ENCODE measurements at regions not wholly inside any gene's neighbourhood (a gene's known extent, or its start where the extent isn't known, plus 50 kb on each side); places are given as distances from the start of the nearest gene placed in this dataset.

DNA sequence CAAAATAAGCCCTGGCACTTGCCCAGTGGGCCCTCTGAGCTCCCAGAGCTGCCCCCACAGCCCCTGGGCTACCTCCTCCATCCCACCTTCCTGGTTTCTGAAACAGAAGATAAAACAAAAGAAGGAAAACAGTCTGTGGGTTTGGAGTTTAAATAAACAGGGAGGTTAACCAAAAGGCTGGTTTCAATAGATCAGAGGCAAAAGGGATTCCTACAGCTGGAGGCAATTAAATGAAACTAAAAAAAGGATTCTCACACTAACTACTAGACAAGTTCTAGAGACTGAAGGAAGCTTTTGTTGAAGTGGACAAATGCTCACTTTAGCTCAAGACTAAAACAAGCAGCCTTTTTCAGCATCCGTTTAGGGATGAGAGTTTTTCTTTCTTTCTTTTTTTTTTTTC is 569.8 kb downstream of the FGF9 start:
- H3K4me3 ChIP-seq: no peak overlapping the region
- 66 to 73% methylated on average over 1 of the region's 1 CpG for WGBS, 2 donors
- TF ChIP-seq, protein P1, sequence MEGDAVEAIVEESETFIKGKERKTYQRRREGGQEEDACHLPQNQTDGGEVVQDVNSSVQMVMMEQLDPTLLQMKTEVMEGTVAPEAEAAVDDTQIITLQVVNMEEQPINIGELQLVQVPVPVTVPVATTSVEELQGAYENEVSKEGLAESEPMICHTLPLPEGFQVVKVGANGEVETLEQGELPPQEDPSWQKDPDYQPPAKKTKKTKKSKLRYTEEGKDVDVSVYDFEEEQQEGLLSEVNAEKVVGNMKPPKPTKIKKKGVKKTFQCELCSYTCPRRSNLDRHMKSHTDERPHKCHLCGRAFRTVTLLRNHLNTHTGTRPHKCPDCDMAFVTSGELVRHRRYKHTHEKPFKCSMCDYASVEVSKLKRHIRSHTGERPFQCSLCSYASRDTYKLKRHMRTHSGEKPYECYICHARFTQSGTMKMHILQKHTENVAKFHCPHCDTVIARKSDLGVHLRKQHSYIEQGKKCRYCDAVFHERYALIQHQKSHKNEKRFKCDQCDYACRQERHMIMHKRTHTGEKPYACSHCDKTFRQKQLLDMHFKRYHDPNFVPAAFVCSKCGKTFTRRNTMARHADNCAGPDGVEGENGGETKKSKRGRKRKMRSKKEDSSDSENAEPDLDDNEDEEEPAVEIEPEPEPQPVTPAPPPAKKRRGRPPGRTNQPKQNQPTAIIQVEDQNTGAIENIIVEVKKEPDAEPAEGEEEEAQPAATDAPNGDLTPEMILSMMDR (IDR thresholded peaks at IDR 0.05): no peak

DNA sequence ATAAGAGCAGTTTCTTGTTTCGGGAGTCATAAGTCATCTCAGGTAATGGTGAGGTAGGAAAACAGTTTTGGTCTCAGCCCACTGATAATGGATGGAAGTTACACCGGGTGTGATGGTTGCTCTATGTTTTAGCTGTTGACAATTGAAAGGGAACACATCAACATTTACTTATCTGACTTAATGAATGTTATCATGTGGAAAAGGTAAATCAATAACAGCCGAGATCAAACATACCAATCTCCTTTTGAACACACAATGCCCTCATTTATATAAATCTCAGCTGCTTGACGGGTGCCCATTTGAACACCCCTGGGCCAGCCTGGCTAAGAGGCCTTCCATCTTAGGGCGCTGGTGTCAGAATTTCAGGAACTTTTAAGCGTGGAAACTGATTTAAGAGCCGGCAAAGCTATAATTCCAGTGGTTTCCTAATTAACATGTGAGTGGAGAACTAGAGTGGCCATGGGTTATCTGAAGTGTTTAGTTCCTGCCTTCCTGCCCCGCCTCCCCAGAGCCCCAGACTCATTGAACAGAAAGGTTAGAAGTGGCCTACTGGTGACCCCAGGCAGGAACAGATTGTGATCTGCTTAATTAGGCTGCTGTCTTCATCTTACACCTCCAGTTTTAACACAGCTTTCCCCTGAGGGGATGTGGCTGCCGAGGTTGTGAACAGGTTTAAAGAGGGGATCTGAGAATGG is 572.7 kb downstream of the FGF9 start:
- intact Hi-C loops (cut with DNase I): no loop called here
- no peaks in the 10 kb centered on the region for H3K9me3 ChIP-seq
- peaks cover 0 to 4% (median 0%) of the 10 kb centered on the region in 3 donors for H3K4me1 ChIP-seq
- DNase-seq (no peak), FAIRE-seq (no peak), ATAC-seq (peak in 3 of 4 donors; percentile 46 to 84 (median 56))
- peak overlapping the region in 2 of 4 donors; percentile 9 to 19 for H3K27ac ChIP-seq
- no peak overlapping the region for H3K4me3 ChIP-seq
- WGBS, 2 donors: 32 to 36% methylated on average over 9 of the region's 9 CpGs
- H3K27me3 ChIP-seq: no peaks in the 10 kb centered on the region
- H3K36me3 ChIP-seq: no peaks in the 10 kb centered on the region
- TF ChIP-seq, protein P1 (IDR thresholded peaks at IDR 0.05): no peak

More for the DNA sequence above, 569.8 kb downstream of the FGF9 start:
- Histone ChIP-seq H3K36me3 (no peaks in the 10 kb centered on the region), H3K27ac (no peak overlapping the region), H3K27me3 (no peaks in the 10 kb centered on the region), H3K4me1 (peaks cover 0 to 4% (median 0%) of the 10 kb centered on the region in 3 donors), H3K9me3 (no peaks in the 10 kb centered on the region)
- no peak for ATAC-seq
- no peak for DNase-seq
- no peak for FAIRE-seq
- intact Hi-C loops (cut with DNase I): no loop called here

DNA sequence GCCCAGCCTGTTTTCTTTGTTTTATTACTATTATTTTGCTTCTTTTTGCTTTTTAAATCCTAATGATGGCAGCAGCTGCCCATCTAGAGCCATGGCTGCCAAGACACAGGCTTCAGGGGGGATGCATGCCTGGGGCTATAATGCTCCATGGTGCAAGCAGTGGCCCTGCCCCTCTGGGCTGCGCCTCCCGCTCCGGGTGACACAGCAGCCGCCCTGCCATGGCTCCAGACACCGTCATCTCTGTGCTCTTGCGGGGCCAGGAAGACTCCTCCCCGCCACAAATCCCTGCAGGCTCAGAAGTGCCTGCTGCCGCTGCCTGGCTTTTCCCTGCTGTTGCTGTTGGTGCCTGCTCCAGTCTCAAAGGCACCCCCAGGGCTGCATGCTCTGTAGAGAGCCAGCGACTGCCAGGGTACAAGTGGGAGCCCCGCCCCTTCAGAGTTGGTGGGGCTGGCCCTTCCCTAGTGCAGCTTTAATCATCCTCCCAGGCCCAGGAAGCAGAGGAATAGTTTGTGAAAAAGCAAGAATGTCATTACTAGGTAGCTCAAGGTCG is 581.5 kb downstream of the FGF9 start:
- Histone ChIP-seq H3K27ac (no peak overlapping the region), H3K4me1 (no peaks in the 10 kb centered on the region), H3K4me3 (no peak overlapping the region), H3K9me3 (no peaks in the 10 kb centered on the region), H3K36me3 (no peaks in the 10 kb centered on the region), H3K27me3 (no peaks in the 10 kb centered on the region)
- intact Hi-C loops (cut with DNase I): no loop called here
- TF ChIP-seq, protein P1 (IDR thresholded peaks at IDR 0.05): no peak
- ATAC-seq (no peak), DNase-seq (no peak), FAIRE-seq (no peak)
- 78 to 86% methylated on average over 11 of the region's 11 CpGs for WGBS, 2 donors

DNA sequence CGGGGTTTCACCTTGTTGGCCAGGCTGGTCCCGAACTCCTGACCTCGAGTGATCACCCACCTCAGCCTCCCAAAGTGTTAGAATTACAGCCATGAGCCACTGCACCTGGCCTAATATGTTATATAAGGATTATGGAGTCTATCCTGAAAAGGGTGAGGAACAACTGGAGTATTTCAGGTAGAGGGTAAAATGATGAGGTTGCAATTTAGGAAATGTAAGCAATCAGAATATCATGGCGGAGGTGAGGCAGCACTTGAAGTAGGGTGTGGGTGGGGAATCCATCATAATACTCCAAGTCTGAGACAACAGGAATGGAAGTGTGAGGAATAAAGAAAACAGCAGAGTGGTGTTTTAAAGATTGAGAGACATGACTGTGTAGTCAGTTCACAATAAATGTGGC is 582.2 kb downstream of the FGF9 start:
- Histone ChIP-seq H3K4me3 (no peak overlapping the region), H3K27me3 (no peaks in the 10 kb centered on the region), H3K36me3 (no peaks in the 10 kb centered on the region), H3K4me1 (no peaks in the 10 kb centered on the region), H3K9me3 (no peaks in the 10 kb centered on the region), H3K27ac (no peak overlapping the region)
- WGBS, 2 donors: 85 to 92% methylated on average over 4 of the region's 4 CpGs
- intact Hi-C loops (cut with DNase I): no loop called here
- FAIRE-seq: no peak
- TF ChIP-seq, protein P1 (IDR thresholded peaks at IDR 0.05): no peak
- no peak for DNase-seq
- no peak for ATAC-seq

DNA sequence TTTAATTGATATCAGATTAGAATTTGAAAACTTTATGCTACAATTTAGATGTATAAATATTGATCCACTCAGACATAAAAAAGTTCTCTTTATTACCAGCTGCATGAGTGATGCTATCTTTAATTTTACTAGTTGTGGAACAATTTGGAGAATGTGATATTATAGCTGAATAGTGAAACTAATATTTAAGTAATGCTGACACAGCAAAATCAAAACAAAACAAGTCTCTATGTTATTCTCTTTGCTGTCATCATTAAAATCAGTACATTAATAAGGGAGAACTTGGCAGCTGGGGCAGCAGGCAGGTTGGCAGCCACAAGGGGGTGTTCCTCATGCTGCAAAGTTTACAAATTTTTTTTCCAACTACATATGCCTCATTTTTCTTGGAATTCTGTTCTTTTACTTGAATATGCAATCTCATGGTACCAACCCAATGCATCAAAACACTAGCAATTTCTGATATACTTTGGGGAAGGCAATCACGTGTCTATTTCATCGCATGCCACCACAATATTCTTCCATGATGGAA is 585.3 kb downstream of the FGF9 start:
- FAIRE-seq (no peak), ATAC-seq (no peak), DNase-seq (no peak)
- no peaks in the 10 kb centered on the region for H3K9me3 ChIP-seq
- WGBS, 2 donors: 80 to 87% methylated on average over 2 of the region's 2 CpGs
- no peaks in the 10 kb centered on the region for H3K27me3 ChIP-seq
- H3K4me1 ChIP-seq: no peaks in the 10 kb centered on the region
- no peak overlapping the region for H3K4me3 ChIP-seq
- TF ChIP-seq, protein P1 (IDR thresholded peaks at IDR 0.05): peak in 1 of 4 donors; percentile 7
- no peaks in the 10 kb centered on the region for H3K36me3 ChIP-seq
- H3K27ac ChIP-seq: no peak overlapping the region
- intact Hi-C loops (cut with DNase I): no loop called here
